GM21529 (cell line): ENCODE measurements at regions not wholly inside any gene's neighbourhood (a gene's known extent, or its start where the extent isn't known, plus 50 kb on each side); places are given as distances from the start of the nearest gene placed in this dataset.

Experiments used
- ATAC-seq: cut with Tn5 transposase; IDR thresholded peaks from one replicate; pipeline ENCODE4 v1.9.1; 2021; ENCODE audit not compliant: unreplicated experiment

DNA sequence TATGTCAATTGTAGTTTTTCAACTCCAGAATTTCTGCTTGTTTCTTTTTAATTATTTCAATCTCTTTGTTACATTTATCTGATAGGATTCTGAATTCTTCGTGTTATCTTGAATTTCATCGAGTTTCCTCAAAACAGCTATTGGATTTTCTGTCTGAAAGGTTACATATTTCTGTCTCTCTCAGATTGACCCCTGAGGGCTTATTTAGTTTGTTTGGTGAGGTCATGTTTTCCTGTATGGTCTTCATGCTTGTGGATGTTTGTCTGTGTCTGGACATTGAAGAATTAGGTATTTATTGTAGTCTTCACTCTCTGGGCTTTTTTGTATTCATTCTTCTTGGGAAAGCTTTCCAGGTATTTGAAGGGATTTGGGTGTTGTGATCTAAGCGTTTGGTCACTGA is 85.6 kb downstream of the SNAPC1 start:
- no peak for ATAC-seq

GRCh38 chr14:61854898-61855297 is 92.7 kb downstream of the SNAPC1 start:
- ATAC-seq: no peak

- peak; percentile 99 for ATAC-seq
Observed at GRCh38 chr14:61860294-61860918, 98.2 kb downstream of the SNAPC1 start.

DNA sequence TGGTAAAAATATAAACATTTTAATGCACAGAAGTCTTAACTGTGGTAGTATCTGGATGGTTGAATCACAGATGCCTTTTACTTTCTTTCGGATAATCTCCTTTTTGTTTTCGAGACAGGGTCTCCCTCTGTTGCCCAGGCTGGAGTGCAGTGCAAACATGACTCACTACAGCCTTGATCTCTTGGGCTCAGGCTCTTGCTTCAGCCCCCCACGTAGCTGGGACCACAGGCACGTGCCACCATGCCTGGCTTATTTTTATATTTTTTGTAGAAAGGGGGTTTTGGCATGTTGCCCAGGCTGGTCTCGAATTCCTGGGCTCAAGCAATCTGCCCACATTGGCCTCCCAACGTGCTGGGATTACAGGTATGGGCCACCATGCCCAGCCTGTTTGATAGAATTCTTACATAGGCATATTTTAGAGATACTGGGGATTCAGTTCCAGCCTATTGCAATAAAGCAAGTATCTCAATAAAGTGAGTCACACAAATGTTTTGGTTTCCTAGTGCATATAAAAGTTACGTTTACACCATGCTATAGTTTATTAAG is 99.2 kb downstream of the SNAPC1 start:
- ATAC-seq: no peak

DNA sequence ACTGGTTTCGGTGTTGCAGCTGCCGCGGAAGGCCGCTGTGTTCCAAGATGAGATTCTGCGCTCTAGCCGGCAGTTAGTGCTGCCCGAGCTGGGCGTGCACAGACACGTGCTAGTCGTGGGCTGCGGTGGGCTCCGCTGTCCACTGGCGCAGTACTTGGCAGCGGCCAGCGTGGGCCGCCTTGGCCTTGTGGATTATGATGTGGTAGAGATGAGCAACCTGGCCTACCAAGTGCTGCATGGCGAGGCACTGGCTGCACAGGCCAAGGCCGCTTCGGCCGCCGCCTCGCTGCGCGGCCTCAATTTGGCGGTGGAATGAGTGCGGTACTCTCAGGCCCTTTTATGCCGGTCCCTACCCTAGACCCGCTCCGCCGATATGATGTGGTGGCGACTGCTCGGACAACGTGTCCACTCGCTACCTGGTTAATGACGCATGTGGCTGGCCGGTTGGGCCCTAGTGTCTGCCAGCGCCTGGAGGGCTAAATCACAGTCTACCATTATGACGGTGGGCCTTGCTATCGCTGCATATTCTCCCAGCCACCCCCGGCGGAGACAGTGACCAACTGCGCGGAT is 102.2 kb downstream of the SNAPC1 start:
- ATAC-seq: no peak

GRCh38 chr14:61866932-61867920 is 105.0 kb downstream of the SNAPC1 start:
- ATAC-seq: peak; percentile 97

DNA sequence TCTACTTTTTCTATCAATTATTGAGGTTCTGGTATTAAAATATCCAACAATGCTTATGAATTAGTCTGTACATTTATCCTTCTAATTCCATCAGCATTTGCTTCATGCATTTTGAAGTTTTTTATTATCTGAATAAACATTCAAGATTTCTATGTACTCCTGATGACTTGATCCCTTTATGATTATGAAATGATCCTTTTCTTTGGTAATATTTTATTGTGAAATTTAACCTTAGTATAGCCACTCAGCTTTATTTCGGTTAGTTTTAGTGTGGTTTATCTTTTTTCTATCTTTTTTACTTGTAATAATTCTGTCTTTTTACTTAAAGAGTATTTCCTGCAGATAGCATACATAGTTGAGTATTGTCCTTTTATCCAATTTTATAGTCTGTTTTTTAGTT is 106.6 kb downstream of the SNAPC1 start:
- no peak for ATAC-seq

DNA sequence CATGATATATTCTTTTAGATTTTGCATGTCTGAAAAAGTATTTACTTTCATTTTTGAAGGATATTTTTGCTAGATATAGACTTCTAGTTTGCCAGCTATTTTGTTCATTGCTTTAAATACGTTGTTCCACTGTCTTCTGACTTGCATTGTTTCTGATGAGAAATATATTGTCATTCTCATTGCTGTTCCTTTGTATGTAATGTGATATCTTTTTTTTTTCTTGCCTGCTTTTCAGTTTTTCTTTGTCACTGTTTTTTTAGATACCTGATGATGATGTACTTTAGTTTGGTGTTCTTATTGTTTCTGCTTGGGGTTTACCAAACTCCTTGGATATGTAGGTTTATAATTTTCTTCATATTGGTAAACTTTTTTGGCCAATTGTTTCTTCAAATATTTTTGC is 107.9 kb downstream of the SNAPC1 start:
- no peak for ATAC-seq

DNA sequence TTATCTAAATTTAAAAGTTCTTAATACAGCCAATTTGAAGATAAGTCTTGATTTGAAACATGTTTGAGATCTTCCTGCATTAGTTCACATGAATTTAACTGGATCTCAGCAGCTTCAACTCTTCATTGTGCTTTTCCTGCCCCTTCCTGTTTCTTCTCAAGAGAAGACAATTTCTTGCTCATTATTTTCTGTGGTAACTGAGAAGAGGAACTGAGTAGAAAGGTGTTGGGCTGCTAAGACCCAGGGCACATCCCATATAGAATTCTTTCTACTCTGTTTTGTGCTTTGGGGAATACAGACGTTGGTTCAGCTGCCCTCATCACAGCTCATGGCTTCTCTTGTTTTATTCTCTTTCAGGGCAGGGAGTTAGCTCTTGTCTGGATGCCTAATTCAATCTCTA is 110.2 kb downstream of the SNAPC1 start:
- ATAC-seq: peak; percentile 96

GRCh38 chr14:61875483-61875882 is 113.3 kb downstream of the SNAPC1 start:
- ATAC-seq: no peak

- peak; percentile 43 for ATAC-seq
Observed at GRCh38 chr14:61876362-61877034, 114.3 kb downstream of the SNAPC1 start.

GRCh38 chr14:61877035-61877390 is 114.8 kb downstream of the SNAPC1 start:
- ATAC-seq: no peak

- no peak for ATAC-seq
Observed at GRCh38 chr14:61877768-61878167, 115.5 kb downstream of the SNAPC1 start.

- no peak for ATAC-seq
Observed at GRCh38 chr14:61878931-61879330, 116.7 kb downstream of the SNAPC1 start.

- no peak for ATAC-seq
Observed at GRCh38 chr14:61881046-61881445, 118.8 kb downstream of the SNAPC1 start.

DNA sequence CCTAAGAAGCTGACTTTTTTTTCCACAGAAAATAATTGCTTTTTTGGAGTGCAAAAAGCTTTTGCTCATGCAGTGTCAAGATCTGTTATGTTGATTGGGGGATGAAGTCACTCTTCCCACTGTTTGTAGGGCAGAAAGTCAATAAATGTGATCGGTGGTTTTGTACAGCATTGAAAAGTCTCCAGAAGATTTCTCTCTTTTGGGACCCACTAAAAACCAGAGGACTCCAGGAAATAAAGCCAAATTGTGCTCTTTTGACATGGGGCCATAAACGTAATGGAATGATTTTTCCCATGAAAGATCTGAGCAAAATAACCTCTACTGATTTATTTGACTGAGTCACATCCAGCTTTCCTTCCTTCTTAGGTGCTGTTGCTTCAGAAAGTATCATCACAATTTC is 122.5 kb downstream of the SNAPC1 start:
- ATAC-seq: no peak

GRCh38 chr14:61885203-61885961 is 123.2 kb downstream of the SNAPC1 start:
- ATAC-seq: no peak

DNA sequence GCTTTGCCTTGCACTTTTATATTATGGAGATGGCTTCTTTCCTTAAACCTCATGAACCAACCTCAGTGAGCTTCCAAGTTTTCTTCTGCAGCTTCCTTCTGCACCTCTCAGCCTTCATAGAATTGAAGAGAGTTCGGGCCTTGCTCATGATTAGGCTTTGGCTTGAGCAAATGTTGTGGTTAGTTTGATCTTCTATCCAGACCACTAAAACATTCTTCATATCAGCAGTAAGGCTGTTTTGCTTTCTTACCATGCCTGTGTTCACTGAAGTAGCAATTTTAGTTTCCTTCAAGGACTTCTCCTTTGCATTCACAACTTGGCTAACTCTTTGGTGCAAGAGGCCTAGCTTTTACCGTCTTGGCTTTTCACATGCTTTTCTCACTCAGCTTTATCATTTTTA is 125.4 kb downstream of the SNAPC1 start:
- no peak for ATAC-seq

GRCh38 chr14:61889914-61890351 is 127.7 kb downstream of the SNAPC1 start:
- ATAC-seq: peak; percentile 98

- ATAC-seq: no peak
Observed at GRCh38 chr14:61891170-61891569, 128.9 kb downstream of the SNAPC1 start.
